Keratinocyte (primary cell): ENCODE measurements at regions not wholly inside any gene's neighbourhood (a gene's known extent, or its start where the extent isn't known, plus 50 kb on each side); places are given as distances from the start of the nearest gene placed in this dataset.
A peak's percentile ranks its signal among the peaks of the same experiment; 100 is the strongest.

ENCODE experiments used
- DNase-seq: peaks from one replicate; pipeline ENCODE4 v3.0.0-alpha.2; 2011; ENCODE audit warnings: low read depth, missing footprints, low spot score
- FAIRE-seq: peaks from 2 replicates; lab custom pipeline; 2011; peaks lifted over from hg19 to GRCh38; lab: Jason Lieb, UNC
- H2AFZ ChIP-seq: 2 replicates; pipeline ENCODE4 v1.6.0; 2012; ENCODE audit warnings: low read length, control low read depth, inconsistent platforms; ENCODE audit not compliant: control insufficient read depth
- H3K27ac ChIP-seq: 2 replicates; pipeline ENCODE4 v1.5.1; 2011; ENCODE audit warnings: low read length; ENCODE audit not compliant: control insufficient read depth, insufficient read depth
- H3K27me3 ChIP-seq: 3 replicates; pipeline ENCODE4 v1.6.0; 2011; ENCODE audit warnings: low read length; ENCODE audit not compliant: control insufficient read depth, insufficient read depth; ENCODE audit errors: extremely low read depth
- H3K36me3 ChIP-seq, 2 experiments: 2 replicates in 1 of 2; 3 replicates in 1 of 2; pipeline ENCODE4 v1.5.1; 2011; ENCODE audit warnings: low read length in 2 of 2, mild to moderate bottlenecking in 1 of 2; ENCODE audit not compliant: control insufficient read depth in 2 of 2, insufficient read depth in 2 of 2; ENCODE audit errors: extremely low read depth in 1 of 2
- H3K4me1 ChIP-seq: 3 replicates; pipeline ENCODE4 v1.5.1; 2011; ENCODE audit warnings: low read length; ENCODE audit not compliant: control insufficient read depth, insufficient read depth; ENCODE audit errors: extremely low read depth
- H3K4me2 ChIP-seq: 3 replicates; pipeline ENCODE4 v1.6.0; 2011; ENCODE audit warnings: low read depth, low read length; ENCODE audit not compliant: control insufficient read depth, insufficient read depth; ENCODE audit errors: extremely low read depth
- H3K4me3 ChIP-seq, 3 experiments: fragments of 200-600 bp in 1 of 3; sonication (generic) in 1 of 3; 2 replicates in 2 of 3; 3 replicates in 1 of 3; pipeline ENCODE4 v1.5.1; 2011 to 2016; ENCODE audit warnings: low read length in 3 of 3, mild to moderate bottlenecking in 3 of 3, control low read depth in 2 of 3, inconsistent platforms in 1 of 3, low read depth in 1 of 3, mixed read lengths in 1 of 3, mixed run types in 1 of 3, moderate library complexity in 1 of 3; ENCODE audit not compliant: control insufficient read depth in 2 of 3, insufficient read depth in 2 of 3; ENCODE audit errors: extremely low read depth in 1 of 3
- H3K79me2 ChIP-seq: 2 replicates; pipeline ENCODE4 v1.6.0; 2012; ENCODE audit warnings: low read length; ENCODE audit not compliant: control insufficient read depth, insufficient read depth
- H3K9ac ChIP-seq: 3 replicates; pipeline ENCODE4 v1.6.0; 2011; ENCODE audit warnings: low read length; ENCODE audit not compliant: control insufficient read depth, insufficient read depth; ENCODE audit errors: extremely low read depth
- H3K9me1 ChIP-seq: 3 replicates; pipeline ENCODE4 v1.6.0; 2011; ENCODE audit warnings: low read length; ENCODE audit not compliant: control insufficient read depth, insufficient read depth; ENCODE audit errors: extremely low read depth
- H3K9me3 ChIP-seq: 2 replicates; pipeline ENCODE4 v1.5.1; 2012; ENCODE audit warnings: low read depth, low read length; ENCODE audit not compliant: control insufficient read depth
- H4K20me1 ChIP-seq: 3 replicates; pipeline ENCODE4 v1.6.0; 2011; ENCODE audit warnings: low read length; ENCODE audit not compliant: control insufficient read depth, insufficient read depth; ENCODE audit errors: extremely low read depth
- CTCF ChIP-seq, 3 experiments: IDR thresholded peaks in 1 of 3; conservative IDR thresholded peaks in 1 of 3; optimal IDR thresholded peaks in 1 of 3; 2 replicates in 2 of 3; 3 replicates in 1 of 3; pipeline versions ENCODE3 to v1.5.1; 2011; ENCODE audit warnings: low read length in 3 of 3, mild to moderate bottlenecking in 3 of 3, moderate library complexity in 2 of 3, control low read depth in 1 of 3, inconsistent platforms in 1 of 3; ENCODE audit not compliant: insufficient read depth in 2 of 3; ENCODE audit errors: extremely low read depth in 1 of 3
- EZH2 ChIP-seq: IDR thresholded peaks from one replicate; pipeline ENCODE4 v1.6.1; 2012; ENCODE audit warnings: inconsistent platforms, mild to moderate bottlenecking, low read length, moderate library complexity
- dilution Hi-C: fragments of 300-500 bp; cut with MboI; formaldehyde crosslinking; loops from one replicate; pipeline ENCODE4 v1.7.0; 2020; ENCODE audit warnings: low sequenced_read_pairs; ENCODE audit not compliant: extremely low pct_ligation_motif_present

GRCh38 chr4:23291139-23291538 is 598.4 kb downstream of the GBA3 start:
- Histone ChIP-seq H3K27ac (no peak overlapping the region), H3K4me2 (no peak overlapping the region), H3K27me3 (no peaks in the 10 kb centered on the region), H3K4me1 (no peaks in the 10 kb centered on the region), H3K36me3 (no peaks in the 10 kb centered on the region), H3K9ac (no peak overlapping the region), H2AFZ (no peak overlapping the region), H3K4me3 (no peak overlapping the region), H3K9me3 (no peaks in the 10 kb centered on the region), H4K20me1 (no peaks in the 10 kb centered on the region), H3K79me2 (no peaks in the 10 kb centered on the region), H3K9me1 (no peaks in the 10 kb centered on the region)
- dilution Hi-C loops, result no loop called here
- TF ChIP-seq CTCF (optimal IDR thresholded peaks at IDR 0.05 in 1 of 3, IDR thresholded peaks at IDR 0.05 in 1 of 3, conservative IDR thresholded peaks at IDR 0.05 in 1 of 3; ENCODE audit: extremely low read depth in 1 of 3, insufficient read depth in 2 of 3, low read length in 3 of 3) (no peak), EZH2 (no peak)
- DNase-seq (no peak), FAIRE-seq (no peak)

- Histone ChIP-seq H3K27ac (no peak overlapping the region), H3K27me3 (no peaks in the 10 kb centered on the region), H3K9ac (no peak overlapping the region), H3K4me3 (no peak overlapping the region), H3K79me2 (no peaks in the 10 kb centered on the region), H3K9me3 (no peaks in the 10 kb centered on the region), H2AFZ (no peak overlapping the region), H3K9me1 (no peaks in the 10 kb centered on the region), H4K20me1 (no peaks in the 10 kb centered on the region), H3K36me3 (no peaks in the 10 kb centered on the region), H3K4me2 (no peak overlapping the region), H3K4me1 (no peaks in the 10 kb centered on the region)
- dilution Hi-C loops, result no loop called here
- FAIRE-seq, result no peak
- DNase-seq, result peak; percentile 35
- TF ChIP-seq CTCF (optimal IDR thresholded peaks at IDR 0.05 in 1 of 3, IDR thresholded peaks at IDR 0.05 in 1 of 3, conservative IDR thresholded peaks at IDR 0.05 in 1 of 3; ENCODE audit: extremely low read depth in 1 of 3, insufficient read depth in 2 of 3, low read length in 3 of 3), result no peak
- no peak for TF ChIP-seq EZH2
Observed at GRCh38 chr4:23290656-23291055, 597.9 kb downstream of the GBA3 start.
